ENCODE measurements at regions not wholly inside any gene's neighbourhood (a gene's known extent, or its start where the extent isn't known, plus 50 kb on each side); places are given as distances from the start of the nearest gene placed in this dataset.

DNA sequence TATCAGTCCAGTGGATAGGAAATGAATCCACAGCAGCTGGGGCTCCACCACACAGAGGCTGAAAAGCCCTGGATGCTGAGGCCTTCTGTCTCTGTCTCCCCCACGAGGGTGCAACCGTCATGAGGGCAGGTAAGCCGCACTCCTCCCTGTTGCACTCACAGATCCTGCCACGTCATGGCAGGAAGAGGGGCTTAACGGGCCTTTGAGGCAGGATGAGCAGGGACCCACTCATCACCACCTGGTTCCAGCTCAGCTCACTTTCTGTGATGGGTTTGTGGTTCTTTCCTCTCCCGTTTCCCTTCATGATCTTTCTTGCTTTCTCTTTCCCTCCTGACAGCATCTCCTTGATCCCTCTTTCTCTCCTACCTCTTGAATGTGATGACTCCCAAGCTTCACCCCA is 575.2 kb downstream of the CCDC171 start:
- no peak for DNase-seq (ENCODE audit: extremely low read depth in 1 of 2, low read depth in 1 of 2)

DNA sequence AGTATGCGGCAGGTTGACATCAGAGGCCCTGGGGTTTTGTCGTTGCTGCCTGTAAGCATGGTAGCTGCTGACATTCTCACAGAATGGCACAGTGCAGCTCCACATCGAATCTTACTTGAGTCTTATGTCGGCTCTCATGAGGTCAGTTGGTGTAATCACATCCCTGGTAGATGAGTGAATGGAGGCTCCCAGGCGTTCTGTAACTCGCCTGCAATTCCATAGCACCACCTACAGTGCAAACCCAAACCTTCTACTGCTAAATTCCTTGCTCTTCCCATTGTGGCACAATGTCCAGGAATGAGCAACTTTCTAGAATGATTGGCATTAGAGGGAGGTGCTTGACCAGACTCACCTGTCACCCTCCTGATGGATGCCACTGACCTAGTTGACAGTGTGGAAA is 578.4 kb downstream of the CCDC171 start:
- no peak for DNase-seq (ENCODE audit: extremely low read depth in 1 of 2, low read depth in 1 of 2)

DNA sequence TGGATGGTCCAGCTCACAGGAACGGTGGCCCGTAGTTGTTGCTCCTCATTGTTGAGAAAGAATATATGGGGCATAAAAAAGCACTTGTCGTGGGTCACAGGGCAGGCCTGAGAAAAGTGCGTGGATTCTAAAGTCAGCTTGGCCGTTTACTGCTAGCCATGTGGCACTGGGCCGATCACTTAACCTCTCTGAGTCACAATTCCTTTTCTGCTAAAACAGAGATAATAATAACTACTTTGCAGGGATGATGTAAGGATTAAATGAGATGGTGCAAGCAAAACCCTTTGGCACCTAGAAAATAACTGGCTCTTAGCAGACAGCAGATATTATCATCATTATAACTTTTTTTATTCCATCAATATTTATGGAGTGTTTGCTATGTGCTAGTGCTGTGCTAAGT is 579.7 kb downstream of the CCDC171 start:
- DNase-seq (ENCODE audit: extremely low read depth in 1 of 2, low read depth in 1 of 2): no peak

DNA sequence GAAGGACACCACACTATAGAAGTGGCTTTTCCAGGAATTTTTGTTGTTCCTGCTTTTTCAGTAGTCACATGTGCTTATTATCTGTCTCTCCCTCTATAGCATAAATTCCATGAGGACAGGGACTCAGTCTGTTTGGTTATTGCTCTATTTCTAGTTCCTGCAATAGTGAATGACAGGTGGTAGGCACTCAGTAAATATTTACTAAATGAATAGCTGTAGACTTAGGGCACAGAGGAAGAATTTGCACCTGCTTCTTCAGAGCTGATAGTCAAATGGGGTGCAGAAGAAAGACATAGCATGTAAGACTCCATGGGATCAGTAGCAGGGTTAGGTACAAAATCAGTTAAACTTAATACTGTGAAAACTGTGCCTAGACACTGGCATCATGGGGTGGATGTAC is 580.2 kb downstream of the CCDC171 start:
- DNase-seq (ENCODE audit: extremely low read depth in 1 of 2, low read depth in 1 of 2): no peak

DNA sequence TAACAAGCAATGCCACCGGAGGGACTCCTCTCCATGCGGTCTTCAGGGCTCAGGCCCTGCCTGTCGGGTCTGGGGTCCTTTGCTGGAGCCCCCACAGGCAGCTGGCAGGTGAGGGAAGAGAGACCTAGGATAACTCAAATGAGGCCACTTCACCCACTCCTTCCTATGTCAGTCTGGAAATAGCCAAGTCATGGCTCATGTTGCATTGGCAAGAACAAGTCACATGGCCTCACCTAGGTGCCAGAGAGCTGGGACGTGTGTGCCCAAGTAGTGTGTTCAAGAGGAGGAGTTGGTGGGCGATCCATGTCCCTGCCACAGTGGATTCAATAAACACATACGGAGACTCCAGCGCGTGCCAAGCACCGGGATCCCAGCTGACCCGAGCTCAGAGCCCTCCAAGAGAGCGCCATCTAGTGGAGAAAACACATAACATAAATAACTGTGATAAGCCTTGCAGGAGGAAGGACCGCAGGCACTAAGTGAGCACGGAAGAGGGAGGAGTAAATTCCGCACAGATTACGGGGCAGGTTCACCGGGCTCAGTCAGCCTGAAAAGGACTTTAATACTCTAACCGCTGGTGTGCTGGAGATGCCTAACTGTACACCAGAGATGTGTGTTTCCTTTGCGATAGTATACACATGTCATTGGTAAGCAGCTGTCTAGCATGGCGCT is 580.8 kb downstream of the CCDC171 start:
- DNase-seq (ENCODE audit: extremely low read depth in 1 of 2, low read depth in 1 of 2): no peak

DNA sequence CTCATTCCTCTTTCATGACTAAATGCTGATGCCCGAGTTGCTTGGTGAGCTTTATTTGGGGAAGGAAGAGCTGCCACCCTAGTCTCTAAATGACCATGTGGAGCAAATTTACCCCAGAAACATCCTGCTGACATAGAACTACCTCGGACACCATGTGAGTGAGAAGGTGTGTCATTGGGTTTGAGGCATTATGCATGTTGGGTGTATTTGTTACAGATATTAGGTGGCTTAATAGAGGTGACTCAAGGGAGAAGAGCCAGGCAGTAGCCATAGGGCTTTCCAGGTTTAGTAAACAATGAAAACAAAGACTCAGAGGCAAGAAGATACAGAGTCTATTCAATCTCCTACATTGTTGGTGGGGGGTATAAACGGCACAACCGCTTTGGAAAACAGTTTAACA is 581.5 kb downstream of the CCDC171 start:
- no peak for DNase-seq (ENCODE audit: extremely low read depth in 1 of 2, low read depth in 1 of 2)

DNA sequence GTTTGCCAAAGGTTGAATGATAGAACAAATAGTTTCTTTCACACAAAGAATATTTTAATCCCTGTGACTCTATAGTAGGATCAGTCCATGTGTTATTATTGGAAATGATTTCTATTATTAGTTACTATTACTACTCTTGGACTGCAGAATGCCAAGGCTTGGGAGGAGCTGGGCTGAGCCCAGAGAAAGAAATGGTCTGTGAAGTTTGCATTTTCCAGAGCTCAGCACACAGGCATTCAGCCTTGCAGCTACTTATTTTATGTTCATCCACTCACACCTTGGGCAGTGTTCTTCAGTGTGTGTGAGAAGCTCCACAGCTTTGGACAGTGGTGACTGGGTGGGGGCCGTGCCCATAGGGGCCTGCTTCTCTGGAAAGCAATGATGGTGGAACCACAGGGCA is 583.1 kb downstream of the CCDC171 start:
- DNase-seq (ENCODE audit: extremely low read depth in 1 of 2, low read depth in 1 of 2): no peak

DNA sequence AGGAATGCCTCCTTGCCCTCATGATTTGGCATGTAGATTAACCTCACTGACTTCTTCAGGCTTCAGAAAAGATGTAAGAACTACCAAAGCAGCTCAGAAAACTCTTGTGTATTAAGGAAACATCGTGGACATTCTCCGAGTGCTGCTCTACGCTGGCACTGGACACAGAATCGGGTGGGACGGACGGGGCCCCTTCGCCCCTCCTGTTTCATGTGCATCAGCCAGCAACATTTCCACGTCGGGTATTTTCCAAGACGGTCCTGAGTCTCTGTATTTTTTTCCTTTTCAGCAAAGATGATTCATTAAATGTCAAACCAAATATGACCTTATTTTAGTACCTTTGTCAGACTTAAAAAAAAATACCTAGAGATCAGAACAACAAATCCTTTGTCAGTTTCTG is 583.6 kb downstream of the CCDC171 start:
- no peak for DNase-seq (ENCODE audit: extremely low read depth in 1 of 2, low read depth in 1 of 2)

DNA sequence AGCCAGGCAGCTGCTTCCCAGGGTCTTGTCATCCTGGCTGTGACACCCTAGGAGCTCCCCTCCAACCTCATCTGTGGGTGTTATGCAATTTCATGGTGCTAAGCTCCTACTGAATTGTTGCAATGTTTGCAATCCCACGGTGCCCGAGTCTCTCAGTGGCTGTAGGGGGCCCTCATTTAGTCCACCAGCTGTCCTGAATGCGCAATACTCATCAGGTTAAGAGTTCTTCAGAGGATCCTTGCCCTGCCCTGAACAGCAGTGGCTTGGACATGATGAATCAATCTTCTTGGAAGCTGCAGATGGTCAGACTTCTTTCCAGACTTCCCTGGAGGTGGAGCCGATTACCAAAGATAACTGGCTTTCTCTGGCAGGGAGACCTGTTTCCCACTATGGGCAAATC is 584.1 kb downstream of the CCDC171 start:
- DNase-seq (ENCODE audit: extremely low read depth in 1 of 2, low read depth in 1 of 2): no peak

DNA sequence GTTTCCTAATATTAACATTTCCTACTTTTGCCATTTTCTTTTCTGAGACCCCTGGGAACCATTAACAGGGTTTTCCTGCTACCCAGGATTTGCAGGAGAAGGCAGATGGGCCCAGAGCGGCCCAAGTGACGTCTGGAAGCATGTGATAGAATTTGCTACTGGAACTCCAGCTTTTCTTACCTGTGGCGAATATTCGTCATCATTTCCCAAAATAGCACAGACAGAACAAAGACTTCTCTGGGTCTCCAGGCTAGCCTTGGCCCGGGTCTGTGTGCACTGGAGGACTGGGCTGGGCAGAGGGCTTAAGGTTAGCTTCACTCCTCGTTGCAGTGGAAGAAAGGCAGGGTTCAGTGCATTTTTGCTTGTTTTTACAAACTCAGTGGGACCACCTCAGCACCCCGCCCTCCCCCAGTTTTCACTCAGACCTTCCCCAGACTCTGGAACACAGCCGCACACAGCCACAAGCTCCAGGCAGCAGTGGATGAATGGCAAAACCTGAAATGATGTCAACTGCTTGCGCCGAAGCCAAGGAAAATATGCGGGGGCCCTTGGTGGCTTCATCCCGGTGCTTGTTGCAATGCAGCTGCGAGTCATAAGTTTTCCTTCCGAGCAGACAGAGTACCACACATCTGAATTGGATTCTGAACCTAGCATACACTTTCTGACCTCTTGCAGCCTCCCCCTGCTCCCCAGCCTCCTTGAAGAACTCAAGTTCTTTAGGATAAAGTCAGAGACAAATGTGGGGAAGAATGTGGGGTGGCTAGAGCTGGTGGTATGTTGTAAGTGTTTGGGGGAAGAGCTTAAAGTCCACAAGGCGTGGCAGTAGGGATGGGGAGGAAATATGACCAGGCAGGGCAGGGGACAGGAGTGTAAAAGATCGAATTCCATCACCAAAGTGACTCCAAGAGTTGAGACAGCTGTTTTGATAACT is 586.0 kb downstream of the CCDC171 start:
- no peak for DNase-seq (ENCODE audit: extremely low read depth in 1 of 2, low read depth in 1 of 2)

DNA sequence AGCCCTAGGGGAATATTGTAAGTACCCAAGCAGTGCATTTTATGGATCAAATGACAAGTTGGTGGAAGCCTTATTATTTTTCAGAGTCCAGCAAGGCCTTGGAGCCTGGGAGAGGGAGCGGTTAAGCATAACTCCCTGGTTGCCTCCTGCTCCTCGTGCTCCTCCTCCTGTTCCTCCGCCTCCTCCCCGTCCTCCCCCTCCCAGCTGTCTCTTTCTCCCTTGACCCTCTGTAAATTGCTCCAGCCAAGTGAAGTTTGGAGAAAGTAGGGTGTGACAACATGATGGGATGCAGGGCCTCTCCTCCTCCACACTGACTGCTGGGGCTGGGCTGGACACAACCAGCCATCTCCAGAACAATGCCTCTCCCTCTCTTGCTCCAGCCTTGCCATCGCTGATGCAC is 586.9 kb downstream of the CCDC171 start:
- DNase-seq (ENCODE audit: extremely low read depth in 1 of 2, low read depth in 1 of 2): no peak

DNA sequence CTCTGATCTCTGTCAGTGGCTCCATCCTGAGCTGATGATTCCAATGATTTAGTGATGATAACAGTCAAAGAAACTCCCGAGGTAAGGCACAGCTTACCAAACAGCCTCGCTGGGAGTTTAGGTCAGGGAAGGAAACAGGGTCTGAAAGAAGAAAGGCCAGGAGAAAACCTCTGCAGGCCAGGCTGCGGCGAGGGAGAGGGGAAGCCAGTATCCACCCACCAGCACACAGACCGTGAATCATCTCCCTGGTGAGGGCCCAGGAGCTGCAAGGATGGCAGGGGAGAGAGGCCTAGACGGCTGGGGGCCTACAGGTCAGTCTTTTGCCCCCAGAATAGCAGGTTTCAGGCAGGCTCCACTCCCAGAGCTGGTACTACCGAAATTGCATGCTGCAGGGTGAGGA is 590.5 kb downstream of the CCDC171 start:
- no peak for DNase-seq (ENCODE audit: extremely low read depth in 1 of 2, low read depth in 1 of 2)

DNA sequence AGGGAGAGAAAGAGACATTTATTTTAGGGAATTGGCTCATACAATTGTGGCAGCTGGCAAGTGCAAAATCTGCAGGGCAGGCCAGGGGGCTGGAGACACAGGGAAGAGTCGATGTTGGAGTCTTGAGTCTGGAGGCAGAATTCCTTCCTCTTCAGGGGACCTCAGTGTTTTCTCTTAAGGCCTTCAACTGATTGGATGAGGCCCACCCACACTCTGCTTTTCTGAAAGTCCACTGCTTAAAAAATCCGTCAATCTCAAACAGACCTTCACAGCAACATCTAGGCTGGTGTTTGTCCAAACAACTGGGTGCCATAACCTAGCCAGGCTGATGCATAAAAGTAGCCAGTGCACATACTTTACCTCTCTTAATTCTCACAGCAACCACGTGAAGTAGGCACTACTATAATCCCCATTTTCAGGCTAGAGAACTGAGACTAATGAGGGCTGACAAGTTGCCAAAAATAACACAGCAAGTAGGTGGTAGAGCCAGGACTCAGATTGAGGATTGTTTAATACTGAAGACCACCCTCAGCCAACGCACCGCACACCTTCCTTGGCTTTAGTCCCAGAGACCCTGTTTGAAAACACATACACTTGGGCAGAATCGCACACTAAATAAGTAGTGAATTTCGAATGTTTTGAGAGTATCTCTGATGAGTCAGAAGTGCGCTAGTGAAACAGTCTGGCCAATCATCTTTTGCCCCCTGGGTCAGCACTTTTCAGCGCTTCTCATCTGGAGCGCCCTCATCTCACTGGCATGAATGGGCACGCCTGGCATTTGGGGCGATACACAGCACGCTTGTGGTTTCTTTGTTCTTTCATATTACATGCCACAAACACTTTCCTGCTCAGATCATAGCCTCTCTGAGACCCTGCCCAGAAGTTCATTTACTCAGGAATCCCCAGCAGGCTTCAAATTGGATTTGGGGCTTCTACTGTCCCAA is 591.4 kb downstream of the CCDC171 start:
- no peak for DNase-seq (ENCODE audit: extremely low read depth in 1 of 2, low read depth in 1 of 2)

DNA sequence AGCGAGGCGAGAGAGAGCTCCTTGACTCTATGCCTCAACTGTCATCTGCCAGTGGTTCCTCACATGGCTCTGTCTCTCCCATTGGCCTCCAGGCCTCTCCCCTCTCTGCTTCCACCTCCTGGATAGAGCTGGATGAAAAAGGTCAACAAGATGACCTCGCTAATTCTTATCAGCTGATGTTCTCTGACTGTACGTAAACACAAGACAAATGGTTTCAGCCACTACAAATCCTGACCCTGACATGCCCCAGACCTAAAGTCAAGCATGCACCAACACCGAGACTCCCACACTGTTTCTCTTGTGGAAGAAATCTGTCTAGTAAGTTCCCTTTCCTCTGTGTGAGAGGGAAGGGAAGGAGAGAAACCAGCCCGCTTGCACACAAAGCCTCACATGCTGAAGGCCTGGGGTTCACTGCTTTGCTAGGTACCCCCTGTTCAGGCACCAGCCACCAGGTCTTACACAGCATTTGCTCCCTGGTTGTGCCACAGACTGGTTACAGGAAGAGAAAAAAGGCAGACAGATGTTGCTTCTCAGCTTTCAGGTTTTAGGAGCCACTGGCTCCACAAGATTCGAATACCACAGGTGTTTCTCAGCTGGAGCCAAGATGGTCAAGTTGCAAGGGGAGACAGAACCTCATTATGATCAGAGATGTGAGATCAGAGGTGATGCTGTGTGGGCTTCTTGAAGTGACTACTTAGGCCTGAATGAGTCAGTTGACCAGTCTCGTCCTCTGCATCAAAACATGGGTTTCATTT is 592.5 kb downstream of the CCDC171 start:
- DNase-seq (ENCODE audit: extremely low read depth in 1 of 2, low read depth in 1 of 2): no peak

DNA sequence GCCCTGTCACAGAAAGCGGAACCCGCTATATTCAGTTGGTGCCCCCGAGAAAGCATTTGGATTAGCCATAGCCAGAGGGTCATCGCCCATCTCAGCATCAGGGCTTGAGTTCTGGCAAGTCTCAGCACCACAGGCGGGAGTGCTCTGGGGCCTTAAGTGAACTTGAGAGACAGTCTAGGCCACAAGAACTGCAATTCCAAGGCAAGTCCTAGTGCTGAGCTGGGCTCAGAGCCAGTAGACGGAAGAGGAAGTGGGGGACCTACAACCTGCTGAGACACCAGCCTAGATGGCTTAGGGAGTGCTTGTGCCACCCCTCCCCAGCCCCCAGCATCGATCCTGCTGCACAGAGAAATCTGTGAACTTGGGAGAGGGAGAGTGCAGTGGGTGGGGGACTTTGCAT is 594.9 kb downstream of the CCDC171 start:
- no peak for DNase-seq (ENCODE audit: extremely low read depth in 1 of 2, low read depth in 1 of 2)

DNA sequence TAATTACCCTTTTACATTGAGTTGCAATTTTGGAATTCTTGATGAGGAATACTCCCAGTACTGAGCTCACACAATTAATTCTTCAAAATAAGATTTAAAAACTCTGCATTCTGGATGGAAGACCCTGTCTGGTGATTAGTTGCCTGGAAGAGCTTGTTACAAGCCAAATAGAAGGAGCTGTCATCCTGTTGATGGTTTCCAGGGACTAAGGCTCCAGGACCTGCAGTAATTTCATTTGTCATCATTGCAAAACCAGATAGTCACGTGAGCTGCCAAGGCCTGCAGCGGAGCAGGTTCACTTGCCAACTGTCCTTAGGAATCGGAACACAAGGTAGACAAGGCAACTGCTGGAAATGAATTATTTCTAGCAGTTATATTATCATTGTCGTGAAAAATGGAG is 597.7 kb downstream of the CCDC171 start:
- DNase-seq (ENCODE audit: extremely low read depth in 1 of 2, low read depth in 1 of 2): no peak

DNA sequence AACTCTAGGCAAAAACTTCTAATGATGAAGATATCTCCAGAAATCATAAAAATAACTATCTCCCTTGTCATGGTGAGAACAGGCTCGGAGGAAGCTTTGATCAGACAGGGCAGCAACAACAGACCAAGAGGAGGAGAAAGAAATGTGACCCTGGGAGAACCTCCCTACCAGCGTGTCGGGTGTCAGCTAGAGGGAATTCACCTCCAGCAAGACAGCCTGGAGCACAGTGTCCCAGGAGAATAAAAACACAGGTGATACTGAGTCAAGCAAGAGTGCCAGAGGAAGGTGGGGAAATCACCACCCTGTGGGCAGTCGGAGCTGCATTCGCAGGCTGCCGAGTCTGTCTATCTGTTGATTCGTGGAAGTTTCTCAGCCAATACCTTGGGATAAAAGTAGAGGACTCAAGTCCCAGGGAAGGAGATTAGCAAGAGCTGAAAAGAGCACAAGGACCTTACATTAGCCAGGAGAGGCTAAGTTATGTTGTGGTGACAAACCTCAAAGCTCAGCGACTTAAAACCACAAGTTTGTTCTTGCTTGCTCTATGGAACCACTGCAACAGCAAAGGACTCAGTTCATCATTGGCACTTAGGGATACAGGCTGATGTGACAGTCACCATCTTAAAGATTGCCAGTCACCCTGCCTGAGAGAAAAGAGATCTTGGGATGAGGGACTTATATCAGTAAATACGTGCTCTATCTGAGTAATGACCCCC is 598.3 kb downstream of the CCDC171 start:
- no peak for DNase-seq (ENCODE audit: extremely low read depth in 1 of 2, low read depth in 1 of 2)

DNA sequence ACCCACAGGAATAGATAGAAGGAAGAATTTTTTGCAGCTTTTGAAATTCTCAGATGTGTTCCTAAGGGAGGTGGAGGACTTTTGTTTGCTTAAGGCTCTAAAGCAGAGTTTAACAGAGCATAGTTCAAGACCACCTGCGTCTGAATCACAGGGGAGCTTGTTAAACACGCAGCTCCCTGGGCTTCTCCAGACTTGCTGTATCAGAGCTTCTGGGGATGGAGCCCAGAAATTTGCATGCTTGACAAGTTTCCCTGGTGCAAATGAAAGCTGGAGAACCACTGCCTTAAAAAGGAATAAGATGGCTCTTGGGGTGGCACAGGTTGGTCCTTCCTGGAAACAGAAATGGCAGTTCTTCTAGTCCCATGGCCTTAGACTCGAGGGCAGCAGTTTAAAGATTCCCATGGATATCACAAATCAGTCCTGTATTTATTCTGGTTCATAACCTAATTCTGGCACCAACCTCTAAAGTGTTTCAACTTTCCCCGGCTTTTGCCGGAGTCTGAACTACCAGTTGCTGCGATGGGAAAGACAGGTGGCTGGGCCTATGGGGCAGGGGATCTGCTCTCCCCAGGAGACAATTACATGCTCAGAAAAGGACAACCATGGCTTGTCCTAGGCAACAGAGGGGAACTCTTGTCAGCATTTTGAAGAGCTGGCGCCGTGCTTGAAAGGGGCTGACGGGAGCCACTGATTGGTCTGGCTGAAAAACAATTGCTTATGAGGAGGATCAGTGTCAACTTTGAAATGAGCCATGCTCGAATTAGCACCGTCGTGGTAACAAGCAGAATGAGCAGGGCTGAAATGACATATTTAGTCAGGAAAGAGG is 599.6 kb downstream of the CCDC171 start:
- DNase-seq (ENCODE audit: extremely low read depth in 1 of 2, low read depth in 1 of 2): no peak

DNA sequence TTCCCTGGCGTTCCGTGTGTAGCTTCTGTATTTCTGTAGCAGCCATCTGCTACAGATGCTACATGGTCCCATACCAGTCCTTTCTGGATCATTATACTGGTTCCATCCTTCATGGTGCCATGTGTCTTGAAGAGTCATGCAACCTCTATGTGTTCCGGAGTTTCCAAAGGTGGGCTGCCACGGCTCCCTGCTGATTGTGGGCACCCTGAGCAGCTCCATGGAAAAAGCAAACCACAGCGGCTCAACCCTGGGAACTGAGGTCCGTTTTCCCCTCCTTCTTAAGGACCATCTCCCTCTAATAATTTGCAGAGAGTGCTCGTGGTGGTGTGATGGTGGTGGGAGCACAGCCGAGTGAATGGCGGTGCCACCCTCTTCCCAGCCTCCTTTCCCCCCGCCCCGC is 600.4 kb downstream of the CCDC171 start:
- DNase-seq (ENCODE audit: extremely low read depth in 1 of 2, low read depth in 1 of 2): no peak
